GM12878 (cell line): ENCODE measurements at regions not wholly inside any gene's neighbourhood (a gene's known extent, or its start where the extent isn't known, plus 50 kb on each side); places are given as distances from the start of the nearest gene placed in this dataset.

Source experiments
- ATAC-seq: fragments of 200-7000 bp; cut with Tn5 transposase; 3 replicates; pipeline ENCODE4 v1.9.1; 2020; ENCODE audit warnings: mild to moderate bottlenecking, moderate library complexity
- BruUV-seq: library from RNA; stranded (reverse); fragments of 400-500 nt; replicated peaks from 2 replicates; lab custom pipeline; 2021; lab: Mats Ljungman, UMichigan
- CTCF ChIA-PET: fragments of 300-600 bp; sonication (Branson Sonifier 250); formaldehyde crosslinking; extraction: SDS; loops from one replicate; lab custom pipeline; 2021; ENCODE audit warnings: inconsistent platforms; lab: Yijun Ruan, JAX
- POLR2A ChIA-PET: fragments of 350-600 bp; formaldehyde crosslinking; extraction: SDS; loops from one replicate; lab custom pipeline; 2021; ENCODE audit warnings: inconsistent platforms; lab: Charles Lee
- RAD21 ChIA-PET: fragments of 300-600 bp; sonication (Branson Sonifier 250); formaldehyde crosslinking; loops from one replicate; lab custom pipeline; 2023; ENCODE audit warnings: antibody characterized with exemption; ENCODE audit not compliant: unreplicated experiment; lab: Charles Lee
- SMC1A ChIA-PET: fragments of 300-600 bp; sonication (Branson Sonifier 250); formaldehyde crosslinking; loops from one replicate; lab custom pipeline; 2023; ENCODE audit not compliant: unreplicated experiment, uncharacterized antibody; lab: Charles Lee
- DNase-seq: peaks from one replicate; pipeline ENCODE4 v3.0.0-alpha.2; 2011; ENCODE audit warnings: low read depth, low spot score
- FAIRE-seq: peaks from 3 replicates; lab custom pipeline; 2011; peaks lifted over from hg19 to GRCh38; lab: Jason Lieb, UNC
- H2AFZ ChIP-seq: 2 replicates; pipeline ENCODE4 v1.6.0; 2011; ENCODE audit warnings: low read depth, low read length, control low read depth; ENCODE audit not compliant: control insufficient read depth
- H3K27ac ChIP-seq: 2 replicates; pipeline ENCODE4 v1.5.1; 2011; ENCODE audit warnings: control low read depth; ENCODE audit not compliant: control insufficient read depth, insufficient read depth
- H3K27me3 ChIP-seq, 2 experiments: replicated peaks in 1 of 2; 2 replicates each; pipeline versions ENCODE4 v1.6.0 to v1.6.1; 2011; ENCODE audit warnings: low read length in 1 of 2; ENCODE audit not compliant: control insufficient read depth in 2 of 2, insufficient read depth in 2 of 2
- H3K36me3 ChIP-seq, 2 experiments: 2 replicates each; pipeline ENCODE4 v1.5.1; 2011; ENCODE audit warnings: low read length in 1 of 2; ENCODE audit not compliant: control insufficient read depth in 2 of 2, insufficient read depth in 2 of 2
- H3K4me1 ChIP-seq: 2 replicates; pipeline ENCODE4 v1.6.1; 2011; ENCODE audit warnings: mild to moderate bottlenecking, low read length, moderate library complexity, mixed read lengths; ENCODE audit not compliant: control insufficient read depth, insufficient read depth
- H3K4me2 ChIP-seq: 2 replicates; pipeline ENCODE4 v1.6.0; 2011; ENCODE audit warnings: control low read depth; ENCODE audit not compliant: control insufficient read depth, insufficient read depth
- H3K4me3 ChIP-seq: fragments of 200-600 bp; sonication (generic); 2 replicates; pipeline ENCODE4 v1.5.1; 2016
- H3K79me2 ChIP-seq: 2 replicates; pipeline ENCODE4 v1.6.0; 2011; ENCODE audit warnings: low read length; ENCODE audit not compliant: control insufficient read depth, insufficient read depth
- H3K9ac ChIP-seq: 2 replicates; pipeline ENCODE4 v1.8.0; 2011; ENCODE audit warnings: low read length, control low read depth, mixed read lengths; ENCODE audit not compliant: control insufficient read depth, insufficient read depth
- H3K9me3 ChIP-seq: replicated peaks from 3 replicates; pipeline ENCODE4 v1.5.1; 2011; ENCODE audit warnings: mild to moderate bottlenecking, low read length; ENCODE audit not compliant: control insufficient read depth, insufficient read depth
- H4K20me1 ChIP-seq: 2 replicates; pipeline ENCODE4 v1.6.0; 2011; ENCODE audit not compliant: control insufficient read depth, insufficient read depth
- ATF3 ChIP-seq: IDR thresholded peaks from 2 replicates; pipeline ENCODE4 v1.6.1; 2011; ENCODE audit warnings: low read depth, mild to moderate bottlenecking, low read length, moderate library complexity, borderline replicate concordance; ENCODE audit errors: extremely low read depth
- GATAD2B ChIP-seq: fragments of 450-650 bp; conservative IDR thresholded peaks from 2 replicates; pipeline ENCODE4 v1.6.1; 2017; ENCODE audit warnings: low read depth, mild to moderate bottlenecking, moderate library complexity
- IKZF1 ChIP-seq: fragments of 450-650 bp; conservative IDR thresholded peaks from 2 replicates; pipeline ENCODE4 v1.6.1; 2017; ENCODE audit warnings: antibody characterized with exemption, mild to moderate bottlenecking
- IRF4 ChIP-seq: IDR thresholded peaks from 2 replicates; pipeline ENCODE4 v1.6.1; 2011; ENCODE audit warnings: low read depth, low read length
- JUNB ChIP-seq: IDR thresholded peaks from 2 replicates; pipeline ENCODE4 v1.6.1; 2016; ENCODE audit warnings: antibody characterized with exemption, mild to moderate bottlenecking
- LARP7 ChIP-seq: fragments of 450-650 bp; IDR thresholded peaks from 2 replicates; pipeline ENCODE4 v1.6.1; 2017; ENCODE audit warnings: mild to moderate bottlenecking
- MYB ChIP-seq: fragments of 150-350 bp; IDR thresholded peaks from 2 replicates; pipeline ENCODE4 v1.6.1; 2014; ENCODE audit warnings: mild to moderate bottlenecking, low read depth, low read length, borderline replicate concordance
- NBN ChIP-seq: fragments of 450-650 bp; IDR thresholded peaks from 2 replicates; pipeline ENCODE4 v1.6.1; 2016
- NR2C2 ChIP-seq: IDR thresholded peaks from 2 replicates; pipeline ENCODE4 v1.6.1; 2011; ENCODE audit warnings: borderline replicate concordance, low read depth; ENCODE audit not compliant: control insufficient read depth, insufficient read length
- PBX3 ChIP-seq: IDR thresholded peaks from 2 replicates; pipeline ENCODE4 v1.6.1; 2011; ENCODE audit warnings: mild to moderate bottlenecking, low read depth, low read length, moderate library complexity; ENCODE audit not compliant: insufficient replicate concordance
- POLR2A ChIP-seq: IDR thresholded peaks from 2 replicates; pipeline ENCODE4 v1.6.1; 2011; ENCODE audit warnings: low read depth, mild to moderate bottlenecking, low read length
- POLR2AphosphoS2 ChIP-seq: IDR thresholded peaks from 2 replicates; pipeline ENCODE4 v1.6.1; 2011; ENCODE audit warnings: low read depth, mild to moderate bottlenecking, low read length, improper control_type of control experiment, moderate library complexity
- RFX5 ChIP-seq: IDR thresholded peaks from 2 replicates; pipeline ENCODE4 v1.6.1; 2011; ENCODE audit warnings: low read depth, low read length, improper control_type of control experiment
- SIX5 ChIP-seq: IDR thresholded peaks from 2 replicates; pipeline ENCODE4 v1.6.1; 2011; ENCODE audit warnings: mild to moderate bottlenecking, low read depth, low read length, moderate library complexity; ENCODE audit not compliant: severe bottlenecking
- SMAD1 ChIP-seq: fragments of 450-650 bp; IDR thresholded peaks from 2 replicates; pipeline ENCODE4 v1.6.1; 2018; ENCODE audit warnings: mild to moderate bottlenecking, low read depth; ENCODE audit not compliant: partially characterized antibody
- YY1 ChIP-seq: IDR thresholded peaks from 2 replicates; pipeline ENCODE4 v1.6.1; 2011; ENCODE audit warnings: low read depth, mild to moderate bottlenecking, low read length
- WGBS: methylation state at CpG from one replicate; pipeline ENCODE4 v1.1.6; 2016; ENCODE audit warnings: low lambda C conversion rate; ENCODE audit not compliant: insufficient replicate concordance, insufficient coverage; ENCODE audit errors: missing lambda C conversion rate; 5-methylcytosine and 5-hydroxymethylcytosine counted together
- in situ Hi-C: fragments of 300-500 bp; cut with MboI; formaldehyde crosslinking; loops from 9 replicates; pipeline ENCODE4 v1.14.3; 2018; ENCODE audit warnings: mixed read lengths
- intact Hi-C: fragments of 100-400 bp; cut with micrococcal nuclease; formaldehyde crosslinking; loops from one replicate; pipeline ENCODE4 v1.14.2; 2022; ENCODE audit not compliant: unreplicated experiment
- TF ChIP-seq, protein P1 (sequence below): IDR thresholded peaks from 2 replicates; pipeline ENCODE4 v1.6.1; 2012; ENCODE audit warnings: low read depth, low read length, improper control_type of control experiment
- TF ChIP-seq, protein P2 (sequence below): fragments of 450-650 bp; IDR thresholded peaks from 2 replicates; pipeline ENCODE4 v1.6.1; 2017; ENCODE audit warnings: antibody characterized with exemption, mild to moderate bottlenecking, moderate library complexity

GRCh38 chr9:91159664-91160121 lies 202.0 kb downstream of the AUH start:
- Histone ChIP-seq H3K79me2 (no peaks in the 10 kb centered on the region), H3K4me2 (no peak overlapping the region), H3K4me3 (no peak overlapping the region), H3K27me3 (peaks cover 1 to 10% of the 10 kb centered on the region in 2 experiments; a peak in 3 of 4 replicates), H3K36me3 (no peaks in the 10 kb centered on the region), H3K4me1 (peaks cover 27% of the 10 kb centered on the region), H2AFZ (no peak overlapping the region), H4K20me1 (no peaks in the 10 kb centered on the region), H3K9me3 (peaks cover under 1% of the 10 kb centered on the region; the same call in 1 of the 3 replicates), H3K9ac (no peak overlapping the region), H3K27ac (no peak overlapping the region)
- CTCF ChIA-PET: no interaction called here
- intact Hi-C loops (no loop called here), in situ Hi-C loops (no loop called here)
- DNase-seq (no peak), ATAC-seq (no peak), FAIRE-seq (no peak)
- TF ChIP-seq SIX5 (no peak), POLR2A (no peak), MYB (no peak), YY1 (no peak), LARP7 (no peak), RFX5 (no peak), IRF4 (no peak), NBN (no peak), JUNB (no peak), GATAD2B (no peak), POLR2AphosphoS2 (no peak), IKZF1 (no peak), NR2C2 (no peak), PBX3 (no peak), ATF3 (no peak), SMAD1 (no peak)
- TF ChIP-seq, protein P1, sequence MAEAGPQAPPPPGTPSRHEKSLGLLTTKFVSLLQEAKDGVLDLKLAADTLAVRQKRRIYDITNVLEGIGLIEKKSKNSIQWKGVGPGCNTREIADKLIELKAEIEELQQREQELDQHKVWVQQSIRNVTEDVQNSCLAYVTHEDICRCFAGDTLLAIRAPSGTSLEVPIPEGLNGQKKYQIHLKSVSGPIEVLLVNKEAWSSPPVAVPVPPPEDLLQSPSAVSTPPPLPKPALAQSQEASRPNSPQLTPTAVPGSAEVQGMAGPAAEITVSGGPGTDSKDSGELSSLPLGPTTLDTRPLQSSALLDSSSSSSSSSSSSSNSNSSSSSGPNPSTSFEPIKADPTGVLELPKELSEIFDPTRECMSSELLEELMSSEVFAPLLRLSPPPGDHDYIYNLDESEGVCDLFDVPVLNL: no peak
- TF ChIP-seq, protein P2, sequence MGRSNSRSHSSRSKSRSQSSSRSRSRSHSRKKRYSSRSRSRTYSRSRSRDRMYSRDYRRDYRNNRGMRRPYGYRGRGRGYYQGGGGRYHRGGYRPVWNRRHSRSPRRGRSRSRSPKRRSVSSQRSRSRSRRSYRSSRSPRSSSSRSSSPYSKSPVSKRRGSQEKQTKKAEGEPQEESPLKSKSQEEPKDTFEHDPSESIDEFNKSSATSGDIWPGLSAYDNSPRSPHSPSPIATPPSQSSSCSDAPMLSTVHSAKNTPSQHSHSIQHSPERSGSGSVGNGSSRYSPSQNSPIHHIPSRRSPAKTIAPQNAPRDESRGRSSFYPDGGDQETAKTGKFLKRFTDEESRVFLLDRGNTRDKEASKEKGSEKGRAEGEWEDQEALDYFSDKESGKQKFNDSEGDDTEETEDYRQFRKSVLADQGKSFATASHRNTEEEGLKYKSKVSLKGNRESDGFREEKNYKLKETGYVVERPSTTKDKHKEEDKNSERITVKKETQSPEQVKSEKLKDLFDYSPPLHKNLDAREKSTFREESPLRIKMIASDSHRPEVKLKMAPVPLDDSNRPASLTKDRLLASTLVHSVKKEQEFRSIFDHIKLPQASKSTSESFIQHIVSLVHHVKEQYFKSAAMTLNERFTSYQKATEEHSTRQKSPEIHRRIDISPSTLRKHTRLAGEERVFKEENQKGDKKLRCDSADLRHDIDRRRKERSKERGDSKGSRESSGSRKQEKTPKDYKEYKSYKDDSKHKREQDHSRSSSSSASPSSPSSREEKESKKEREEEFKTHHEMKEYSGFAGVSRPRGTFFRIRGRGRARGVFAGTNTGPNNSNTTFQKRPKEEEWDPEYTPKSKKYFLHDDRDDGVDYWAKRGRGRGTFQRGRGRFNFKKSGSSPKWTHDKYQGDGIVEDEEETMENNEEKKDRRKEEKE: no peak
- POLR2A ChIA-PET: no interaction called here
- SMC1A ChIA-PET: interaction anchor here (0.6 kb wide), 1 partner anchor 266 kb away, joined by 3 read pairs; no protein-coding TSS in a partner anchor
- RAD21 ChIA-PET: no interaction called here
- no TSS peak for BruUV-seq
- WGBS: 74% methylated on average over 7 of the region's 27 CpGs
